ENCODE measurements at regions not wholly inside any gene's neighbourhood (a gene's known extent, or its start where the extent isn't known, plus 50 kb on each side); places are given as distances from the start of the nearest gene placed in this dataset.

- H3K9ac ChIP-seq (ENCODE audit: low read length), result no peak overlapping the region
- H3K36me3 ChIP-seq (ENCODE audit: control insufficient read depth, low read depth, low read length), result no peaks in the 10 kb centered on the region
- no peak overlapping the region for H3K27ac ChIP-seq (ENCODE audit: low read length)
- H3K9me3 ChIP-seq (ENCODE audit: control insufficient read depth, low read depth, low read length), result no peaks in the 10 kb centered on the region
- H3K27me3 ChIP-seq (ENCODE audit: control insufficient read depth, insufficient read depth, low read length), result no peaks in the 10 kb centered on the region
- H3K4me3 ChIP-seq (ENCODE audit: low read length), result no peak overlapping the region
- peaks cover 3% of the 10 kb centered on the region for H3K4me1 ChIP-seq (ENCODE audit: control insufficient read depth, low read depth, low read length)
These were observed 140.7 kb upstream of the SCN7A start for GRCh38 chr2:166634706-166635105.

- H3K4me1 ChIP-seq (ENCODE audit: control insufficient read depth, low read depth, low read length), result peaks cover 3% of the 10 kb centered on the region
- no peaks in the 10 kb centered on the region for H3K9me3 ChIP-seq (ENCODE audit: control insufficient read depth, low read depth, low read length)
- no peaks in the 10 kb centered on the region for H3K36me3 ChIP-seq (ENCODE audit: control insufficient read depth, low read depth, low read length)
- H3K27me3 ChIP-seq (ENCODE audit: control insufficient read depth, insufficient read depth, low read length), result no peaks in the 10 kb centered on the region
- H3K27ac ChIP-seq (ENCODE audit: low read length), result no peak overlapping the region
- H3K4me3 ChIP-seq (ENCODE audit: low read length), result no peak overlapping the region
- no peak overlapping the region for H3K9ac ChIP-seq (ENCODE audit: low read length)
These were observed 138.6 kb upstream of the SCN7A start for GRCh38 chr2:166632616-166633015.

GRCh38 chr2:166628478-166629136 is 134.6 kb upstream of the SCN7A start:
- Histone ChIP-seq H3K9ac (ENCODE audit: low read length) (no peak overlapping the region), H3K4me1 (ENCODE audit: control insufficient read depth, low read depth, low read length) (peaks cover 3% of the 10 kb centered on the region), H3K4me3 (ENCODE audit: low read length) (no peak overlapping the region), H3K36me3 (ENCODE audit: control insufficient read depth, low read depth, low read length) (no peaks in the 10 kb centered on the region), H3K27ac (ENCODE audit: low read length) (no peak overlapping the region), H3K9me3 (ENCODE audit: control insufficient read depth, low read depth, low read length) (peaks cover 4% of the 10 kb centered on the region), H3K27me3 (ENCODE audit: control insufficient read depth, insufficient read depth, low read length) (no peaks in the 10 kb centered on the region)

- H3K9ac ChIP-seq (ENCODE audit: low read length), result no peak overlapping the region
- peaks cover 3% of the 10 kb centered on the region for H3K4me1 ChIP-seq (ENCODE audit: control insufficient read depth, low read depth, low read length)
- H3K27ac ChIP-seq (ENCODE audit: low read length), result no peak overlapping the region
- no peak overlapping the region for H3K4me3 ChIP-seq (ENCODE audit: low read length)
- H3K27me3 ChIP-seq (ENCODE audit: control insufficient read depth, insufficient read depth, low read length), result no peaks in the 10 kb centered on the region
- peaks cover 6% of the 10 kb centered on the region for H3K9me3 ChIP-seq (ENCODE audit: control insufficient read depth, low read depth, low read length)
- H3K36me3 ChIP-seq (ENCODE audit: control insufficient read depth, low read depth, low read length), result no peaks in the 10 kb centered on the region
These were observed 133.8 kb upstream of the SCN7A start for GRCh38 chr2:166627893-166628292.

GRCh38 chr2:166625670-166626069 is 131.6 kb upstream of the SCN7A start:
- H3K4me1 ChIP-seq (ENCODE audit: control insufficient read depth, low read depth, low read length), result no peaks in the 10 kb centered on the region
- H3K27me3 ChIP-seq (ENCODE audit: control insufficient read depth, insufficient read depth, low read length), result no peaks in the 10 kb centered on the region
- no peak overlapping the region for H3K9ac ChIP-seq (ENCODE audit: low read length)
- no peak overlapping the region for H3K27ac ChIP-seq (ENCODE audit: low read length)
- no peak overlapping the region for H3K4me3 ChIP-seq (ENCODE audit: low read length)
- H3K9me3 ChIP-seq (ENCODE audit: control insufficient read depth, low read depth, low read length), result peaks cover 6% of the 10 kb centered on the region
- no peaks in the 10 kb centered on the region for H3K36me3 ChIP-seq (ENCODE audit: control insufficient read depth, low read depth, low read length)

GRCh38 chr2:166614503-166614902 is 120.5 kb upstream of the SCN7A start:
- no peaks in the 10 kb centered on the region for H3K27me3 ChIP-seq (ENCODE audit: control insufficient read depth, insufficient read depth, low read length)
- H3K27ac ChIP-seq (ENCODE audit: low read length), result no peak overlapping the region
- H3K9me3 ChIP-seq (ENCODE audit: control insufficient read depth, low read depth, low read length), result peaks cover 4% of the 10 kb centered on the region
- H3K36me3 ChIP-seq (ENCODE audit: control insufficient read depth, low read depth, low read length), result no peaks in the 10 kb centered on the region
- H3K4me1 ChIP-seq (ENCODE audit: control insufficient read depth, low read depth, low read length), result peaks cover 7% of the 10 kb centered on the region
- no peak overlapping the region for H3K4me3 ChIP-seq (ENCODE audit: low read length)
- H3K9ac ChIP-seq (ENCODE audit: low read length), result no peak overlapping the region

- peaks cover 9% of the 10 kb centered on the region for H3K4me1 ChIP-seq (ENCODE audit: control insufficient read depth, low read depth, low read length)
- H3K4me3 ChIP-seq (ENCODE audit: low read length), result no peak overlapping the region
- H3K9me3 ChIP-seq (ENCODE audit: control insufficient read depth, low read depth, low read length), result peaks cover 4% of the 10 kb centered on the region
- H3K27ac ChIP-seq (ENCODE audit: low read length), result no peak overlapping the region
- no peak overlapping the region for H3K9ac ChIP-seq (ENCODE audit: low read length)
- no peaks in the 10 kb centered on the region for H3K27me3 ChIP-seq (ENCODE audit: control insufficient read depth, insufficient read depth, low read length)
- H3K36me3 ChIP-seq (ENCODE audit: control insufficient read depth, low read depth, low read length), result no peaks in the 10 kb centered on the region
These were observed 120.0 kb upstream of the SCN7A start for GRCh38 chr2:166614029-166614428.

GRCh38 chr2:166613226-166613625 is 119.2 kb upstream of the SCN7A start:
- peaks cover 12% of the 10 kb centered on the region for H3K4me1 ChIP-seq (ENCODE audit: control insufficient read depth, low read depth, low read length)
- H3K4me3 ChIP-seq (ENCODE audit: low read length), result no peak overlapping the region

GRCh38 chr2:166612214-166612613 is 118.2 kb upstream of the SCN7A start:
- H3K9me3 ChIP-seq (ENCODE audit: control insufficient read depth, low read depth, low read length), result no peaks in the 10 kb centered on the region
- H3K4me3 ChIP-seq (ENCODE audit: low read length), result no peak overlapping the region
- H3K27me3 ChIP-seq (ENCODE audit: control insufficient read depth, insufficient read depth, low read length), result no peaks in the 10 kb centered on the region
- no peaks in the 10 kb centered on the region for H3K36me3 ChIP-seq (ENCODE audit: control insufficient read depth, low read depth, low read length)
- peaks cover 12% of the 10 kb centered on the region for H3K4me1 ChIP-seq (ENCODE audit: control insufficient read depth, low read depth, low read length)
- H3K9ac ChIP-seq (ENCODE audit: low read length), result no peak overlapping the region
- H3K27ac ChIP-seq (ENCODE audit: low read length), result no peak overlapping the region

More at GRCh38 chr2:166613226-166613625, 119.2 kb upstream of the SCN7A start:
- H3K9ac ChIP-seq (ENCODE audit: low read length), result no peak overlapping the region
- no peaks in the 10 kb centered on the region for H3K36me3 ChIP-seq (ENCODE audit: control insufficient read depth, low read depth, low read length)
- H3K27ac ChIP-seq (ENCODE audit: low read length), result no peak overlapping the region
- peaks cover 4% of the 10 kb centered on the region for H3K9me3 ChIP-seq (ENCODE audit: control insufficient read depth, low read depth, low read length)
- H3K27me3 ChIP-seq (ENCODE audit: control insufficient read depth, insufficient read depth, low read length), result no peaks in the 10 kb centered on the region

GRCh38 chr2:166610913-166611305 is 116.9 kb upstream of the SCN7A start:
- Histone ChIP-seq H3K27ac (ENCODE audit: low read length) (no peak overlapping the region), H3K9ac (ENCODE audit: low read length) (no peak overlapping the region), H3K4me3 (ENCODE audit: low read length) (no peak overlapping the region), H3K9me3 (ENCODE audit: control insufficient read depth, low read depth, low read length) (no peaks in the 10 kb centered on the region), H3K27me3 (ENCODE audit: control insufficient read depth, insufficient read depth, low read length) (no peaks in the 10 kb centered on the region), H3K36me3 (ENCODE audit: control insufficient read depth, low read depth, low read length) (no peaks in the 10 kb centered on the region), H3K4me1 (ENCODE audit: control insufficient read depth, low read depth, low read length) (peaks cover 12% of the 10 kb centered on the region)

GRCh38 chr2:166610180-166610912 is 116.3 kb upstream of the SCN7A start:
- H3K4me3 ChIP-seq (ENCODE audit: low read length), result no peak overlapping the region

More at GRCh38 chr2:166610180-166610912, 116.3 kb upstream of the SCN7A start:
- Histone ChIP-seq H3K9me3 (ENCODE audit: control insufficient read depth, low read depth, low read length) (no peaks in the 10 kb centered on the region), H3K27me3 (ENCODE audit: control insufficient read depth, insufficient read depth, low read length) (no peaks in the 10 kb centered on the region), H3K36me3 (ENCODE audit: control insufficient read depth, low read depth, low read length) (no peaks in the 10 kb centered on the region), H3K27ac (ENCODE audit: low read length) (no peak overlapping the region), H3K9ac (ENCODE audit: low read length) (no peak overlapping the region), H3K4me1 (ENCODE audit: control insufficient read depth, low read depth, low read length) (peaks cover 12% of the 10 kb centered on the region)
